Thyroid gland (tissue), 4 donors: ENCODE measurements at regions not wholly inside any gene's neighbourhood (a gene's known extent, or its start where the extent isn't known, plus 50 kb on each side); places are given as distances from the start of the nearest gene placed in this dataset.
"Not testable (repeated sequence)": the region's sequence is repeated elsewhere in the genome, so short reads cannot be mapped to it uniquely, and the experiment has no call there.

Experiments used
- DNase-seq, 2 donors: peaks; one replicate each; pipeline ENCODE4 v3.0.0-alpha.2; 2019
- H3K27ac ChIP-seq, 3 donors: fragments of 200-600 bp; sonication (generic); 1 replicate in 2 of 3; 2 replicates in 1 of 3; pipeline ENCODE4 v1.5.1; 2016 to 2019; ENCODE audit warnings: mild to moderate bottlenecking in 1 of 3, moderate library complexity in 1 of 3
- H3K27me3 ChIP-seq: fragments of 200-600 bp; sonication (generic); one replicate; pipeline ENCODE4 v1.5.1; 2019
- H3K36me3 ChIP-seq, 2 donors: fragments of 200-600 bp; sonication (generic); one replicate each; pipeline ENCODE4 v1.5.1; 2016 to 2019
- H3K4me1 ChIP-seq, 2 donors: fragments of 200-600 bp; sonication (generic); one replicate each; pipeline ENCODE4 v1.5.1; 2017 to 2019
- H3K4me3 ChIP-seq, 3 donors: fragments of 200-600 bp; sonication (generic); replicated peaks in 1 of 3; 1 replicate in 2 of 3; 2 replicates in 1 of 3; pipeline ENCODE4 v1.5.1; 2016; ENCODE audit warnings: mild to moderate bottlenecking in 1 of 3
- H3K9me3 ChIP-seq: fragments of 200-600 bp; sonication (generic); one replicate; pipeline ENCODE4 v1.5.1; 2017
- CTCF ChIP-seq, 6 experiments: fragments of 200-600 bp in 3 of 6; fragments of 450-650 bp in 3 of 6; sonication (generic) in 3 of 6; IDR thresholded peaks; one replicate each; pipeline ENCODE4 v1.5.1; 2016 to 2019; ENCODE audit warnings: antibody characterized with exemption in 6 of 6, mild to moderate bottlenecking in 2 of 6, inconsistent platforms in 1 of 6, moderate library complexity in 1 of 6
- POLR2A ChIP-seq, 2 donors: fragments of 450-650 bp; IDR thresholded peaks; one replicate each; pipeline ENCODE4 v1.6.1; 2017; ENCODE audit warnings: antibody characterized with exemption in 2 of 2, mild to moderate bottlenecking in 2 of 2, moderate library complexity in 1 of 2
- WGBS, 2 donors: methylation state at CpG; one replicate each; pipeline ENCODE4 v1.1.5; 2017; 5-methylcytosine and 5-hydroxymethylcytosine counted together
- intact Hi-C: fragments of 100-400 bp; cut with DNase I; formaldehyde crosslinking; loops from one replicate; pipeline ENCODE4 v1.15.1; 2023

- H3K4me1 ChIP-seq: peaks cover 6 to 8% of the 10 kb centered on the region in 2 donors
- no peaks in the 10 kb centered on the region for H3K27me3 ChIP-seq
- peak overlapping the region in 1 of 3 donors; percentile 28 for H3K27ac ChIP-seq
- 33% methylated on average over 5 of the region's 5 CpGs for WGBS, 2 donors
- intact Hi-C loops: no loop called here
- no peaks in the 10 kb centered on the region for H3K36me3 ChIP-seq
- DNase-seq: peak in 1 of 2 donors; percentile 66
- H3K4me3 ChIP-seq: no peak overlapping the region
- no peaks in the 10 kb centered on the region for H3K9me3 ChIP-seq
- TF ChIP-seq CTCF (IDR thresholded peaks at IDR 0.05): no peak
- no peak for TF ChIP-seq POLR2A (IDR thresholded peaks at IDR 0.05)
Measured at GRCh38 chr22:47878460-47878859, 1116.0 kb downstream of the TBC1D22A start.

- no peak for TF ChIP-seq CTCF (IDR thresholded peaks at IDR 0.05)
- no peak for TF ChIP-seq POLR2A (IDR thresholded peaks at IDR 0.05)
- no peaks in the 10 kb centered on the region for H3K36me3 ChIP-seq
- 88% methylated on average over 19 of the region's 19 CpGs for WGBS, 2 donors
- H3K4me3 ChIP-seq: no peak overlapping the region
- intact Hi-C loops: no loop called here
- no peaks in the 10 kb centered on the region for H3K9me3 ChIP-seq
- H3K27me3 ChIP-seq: no peaks in the 10 kb centered on the region
- H3K4me1 ChIP-seq: peaks cover under 1 to 1% of the 10 kb centered on the region in 2 donors
- DNase-seq: no peak
- no peak overlapping the region for H3K27ac ChIP-seq
Measured at GRCh38 chr22:47872761-47873535, 1110.5 kb downstream of the TBC1D22A start.

- no peaks in the 10 kb centered on the region for H3K4me1 ChIP-seq
- WGBS, 2 donors: 89 to 91% methylated on average over 3 of the region's 3 CpGs
- intact Hi-C loops: no loop called here
- H3K27ac ChIP-seq: no peak overlapping the region
- no peak for DNase-seq
- H3K4me3 ChIP-seq: no peak overlapping the region
- H3K36me3 ChIP-seq: no peaks in the 10 kb centered on the region
- H3K27me3 ChIP-seq: no peaks in the 10 kb centered on the region
- no peak for TF ChIP-seq CTCF (IDR thresholded peaks at IDR 0.05)
- no peak for TF ChIP-seq POLR2A (IDR thresholded peaks at IDR 0.05)
- H3K9me3 ChIP-seq: no peaks in the 10 kb centered on the region
Measured at GRCh38 chr22:47865626-47866025, 1103.2 kb downstream of the TBC1D22A start.

GRCh38 chr22:47862394-47862793 lies 1099.9 kb downstream of the TBC1D22A start:
- Histone ChIP-seq H3K4me3 (no peak overlapping the region), H3K9me3 (no peaks in the 10 kb centered on the region), H3K4me1 (no peaks in the 10 kb centered on the region), H3K36me3 (no peaks in the 10 kb centered on the region), H3K27me3 (no peaks in the 10 kb centered on the region), H3K27ac (no peak overlapping the region)
- 75 to 89% methylated on average over 4 of the region's 4 CpGs for WGBS, 2 donors
- intact Hi-C loops: no loop called here
- DNase-seq: no peak
- no peak for TF ChIP-seq POLR2A (IDR thresholded peaks at IDR 0.05)
- no peak for TF ChIP-seq CTCF (IDR thresholded peaks at IDR 0.05)

- DNase-seq, H3K27ac ChIP-seq, H3K27me3 ChIP-seq, H3K4me1 ChIP-seq, H3K36me3 ChIP-seq, H3K4me3 ChIP-seq, intact Hi-C loops, H3K9me3 ChIP-seq: not testable (repeated sequence)
- 85 to 92% methylated on average over 8 to 9 of the region's 9 CpGs for WGBS, 2 donors
Measured at GRCh38 chr22:47860907-47861306, 1098.5 kb downstream of the TBC1D22A start.
